H1 (cell line): ENCODE measurements at regions not wholly inside any gene's neighbourhood (a gene's known extent, or its start where the extent isn't known, plus 50 kb on each side); places are given as distances from the start of the nearest gene placed in this dataset.
A peak's percentile ranks its signal among the peaks of the same experiment; 100 is the strongest.

ENCODE experiments used
- ASH2L ChIP-seq: fragments of 200-600, 300-600 bp; sonication (generic); IDR thresholded peaks from one replicate; pipeline ENCODE4 v1.7.1; 2017; ENCODE audit warnings: low read length
- EP300 ChIP-seq, 2 experiments: IDR thresholded peaks; 1 replicate in 1 of 2; 2 replicates in 1 of 2; pipeline ENCODE4 v1.6.1; 2011 to 2012; ENCODE audit warnings: low read depth in 2 of 2, low read length in 2 of 2, mild to moderate bottlenecking in 2 of 2, borderline replicate concordance in 1 of 2, inconsistent platforms in 1 of 2, moderate library complexity in 1 of 2
- HDAC6 ChIP-seq: IDR thresholded peaks from one replicate; pipeline ENCODE4 v1.7.1; 2012; ENCODE audit warnings: low read depth, mild to moderate bottlenecking, inconsistent platforms, low read length, moderate library complexity
- RBBP5 ChIP-seq: IDR thresholded peaks from 2 replicates; pipeline ENCODE4 v1.7.1; 2012; ENCODE audit warnings: low read depth, mild to moderate bottlenecking, inconsistent platforms, low read length, moderate library complexity, borderline replicate concordance

- TF ChIP-seq RBBP5 (0 out of 2 replicates have a peak, but pooled peaks have one; percentile 29), EP300 (IDR thresholded peaks at IDR 0.05; ENCODE audit: borderline replicate concordance in 1 of 2, low read depth in 2 of 2, low read length in 2 of 2) (no peak), HDAC6 (no peak), ASH2L (no peak)
Measured at GRCh38 chr9:97772145-97772544, 75.0 kb upstream of the XPA start (continued).
